GM23338 (cell line): ENCODE measurements at regions not wholly inside any gene's neighbourhood (a gene's known extent, or its start where the extent isn't known, plus 50 kb on each side); places are given as distances from the start of the nearest gene placed in this dataset.

Experiments used
- ATAC-seq: fragments of 200-7000 bp; cut with Tn5 transposase; 3 replicates; pipeline ENCODE4 v1.9.1; 2020
- DNase-seq: peaks from one replicate; pipeline ENCODE4 v3.0.0-alpha.2; 2015; ENCODE audit warnings: low spot score
- H2AFZ ChIP-seq: fragments of 200-600 bp; sonication (generic); 2 replicates; pipeline ENCODE4 v1.8.0; 2016; ENCODE audit warnings: antibody characterized with exemption, mild to moderate bottlenecking, moderate library complexity
- H3F3A ChIP-seq: fragments of 200-600 bp; sonication (generic); replicated peaks from 2 replicates; pipeline ENCODE4 v1.8.0; 2017; ENCODE audit warnings: antibody characterized with exemption, mixed run types, low read depth
- H3K27ac ChIP-seq: fragments of 200-600 bp; sonication (generic); 2 replicates; pipeline ENCODE4 v1.6.1; 2016; ENCODE audit warnings: low read depth
- H3K27me3 ChIP-seq: fragments of 200-600 bp; sonication (generic); 2 replicates; pipeline ENCODE4 v1.8.0; 2016; ENCODE audit warnings: mild to moderate bottlenecking, mixed run types, moderate library complexity; ENCODE audit not compliant: insufficient read depth
- H3K36me3 ChIP-seq: fragments of 200-600 bp; sonication (generic); 2 replicates; pipeline ENCODE4 v1.8.0; 2016; ENCODE audit warnings: mild to moderate bottlenecking; ENCODE audit not compliant: insufficient read depth
- H3K4me1 ChIP-seq: fragments of 200-600 bp; sonication (generic); 2 replicates; pipeline ENCODE4 v1.8.0; 2016; ENCODE audit warnings: mild to moderate bottlenecking, moderate library complexity; ENCODE audit not compliant: insufficient read depth
- H3K4me2 ChIP-seq: fragments of 200-600 bp; sonication (generic); 2 replicates; pipeline ENCODE4 v1.7.1; 2017; ENCODE audit warnings: mixed run types
- H3K4me3 ChIP-seq: fragments of 200-600 bp; sonication (generic); 2 replicates; pipeline ENCODE4 v1.6.1; 2016; ENCODE audit warnings: mixed run types
- H3K79me2 ChIP-seq: fragments of 200-600 bp; sonication (generic); replicated peaks from 2 replicates; pipeline ENCODE4 v1.8.0; 2017; ENCODE audit warnings: mild to moderate bottlenecking; ENCODE audit not compliant: insufficient read depth
- H3K9me2 ChIP-seq: fragments of 200-600 bp; sonication (generic); 2 replicates; pipeline ENCODE4 v1.8.0; 2017; ENCODE audit not compliant: insufficient read depth
- H4K20me1 ChIP-seq: fragments of 200-600 bp; sonication (generic); replicated peaks from 2 replicates; pipeline ENCODE4 v1.8.0; 2017; ENCODE audit warnings: mild to moderate bottlenecking; ENCODE audit not compliant: insufficient read depth
- H3K27ac Mint-ChIP-seq: 2 replicates; pipeline ENCODE4 v1.8.0; 2020; ENCODE audit warnings: inconsistent platforms, mild to moderate bottlenecking, moderate library complexity, mixed read lengths
- H3K27me3 Mint-ChIP-seq: 3 replicates; pipeline ENCODE4 v1.8.0; 2022; ENCODE audit warnings: low read depth, mild to moderate bottlenecking, moderate library complexity, mixed read lengths, inconsistent platforms; ENCODE audit not compliant: insufficient read depth, poor library complexity
- H3K36me3 Mint-ChIP-seq: 3 replicates; pipeline ENCODE4 v1.8.0; 2021; ENCODE audit warnings: low read depth, mild to moderate bottlenecking, inconsistent platforms, moderate library complexity, mixed read lengths
- H3K4me1 Mint-ChIP-seq: 3 replicates; pipeline ENCODE4 v1.8.0; 2020; ENCODE audit warnings: mild to moderate bottlenecking, inconsistent platforms, mixed read lengths
- H3K4me3 Mint-ChIP-seq: 3 replicates; pipeline ENCODE4 v1.8.0; 2021; ENCODE audit warnings: moderate library complexity, mild to moderate bottlenecking, inconsistent platforms, mixed read lengths
- H3K9me3 Mint-ChIP-seq: 3 replicates; pipeline ENCODE4 v1.8.0; 2020; ENCODE audit warnings: moderate library complexity, mild to moderate bottlenecking, inconsistent platforms, mixed read lengths
- CREB1 ChIP-seq: fragments of 250-450 bp; sonication (Bioruptor Pico); IDR thresholded peaks from 2 replicates; pipeline ENCODE4 v1.5.0; 2020; ENCODE audit warnings: low read depth, mild to moderate bottlenecking, moderate library complexity
- EZH2phosphoT487 ChIP-seq: fragments of 200-600 bp; sonication (generic); IDR thresholded peaks from one replicate; pipeline ENCODE4 v1.8.1; 2018; ENCODE audit warnings: antibody characterized with exemption; ENCODE audit not compliant: unreplicated experiment
- POLR2AphosphoS5 ChIP-seq: IDR thresholded peaks from 2 replicates; pipeline ENCODE4 v1.6.1; 2016; ENCODE audit warnings: antibody characterized with exemption, low read depth
- TF ChIP-seq, protein P1 (sequence below): fragments of 250-450 bp; sonication (Bioruptor Pico); IDR thresholded peaks from 2 replicates; pipeline ENCODE4 v1.5.0; 2020; ENCODE audit warnings: mild to moderate bottlenecking, moderate library complexity
- TF ChIP-seq, protein P2 (sequence below): IDR thresholded peaks from one replicate; pipeline ENCODE4 v1.6.1; 2018; ENCODE audit warnings: antibody characterized with exemption; ENCODE audit not compliant: unreplicated experiment
- TF ChIP-seq, protein P3 (sequence below), 2 experiments: fragments of 200-600 bp in 1 of 2; sonication (generic) in 1 of 2; conservative IDR thresholded peaks; 2 replicates each; pipeline versions ENCODE4 v1.5.1 to v1.6.1; 2016 to 2017; ENCODE audit warnings: antibody characterized with exemption in 2 of 2, low read depth in 2 of 2, mild to moderate bottlenecking in 2 of 2, moderate library complexity in 1 of 2

DNA sequence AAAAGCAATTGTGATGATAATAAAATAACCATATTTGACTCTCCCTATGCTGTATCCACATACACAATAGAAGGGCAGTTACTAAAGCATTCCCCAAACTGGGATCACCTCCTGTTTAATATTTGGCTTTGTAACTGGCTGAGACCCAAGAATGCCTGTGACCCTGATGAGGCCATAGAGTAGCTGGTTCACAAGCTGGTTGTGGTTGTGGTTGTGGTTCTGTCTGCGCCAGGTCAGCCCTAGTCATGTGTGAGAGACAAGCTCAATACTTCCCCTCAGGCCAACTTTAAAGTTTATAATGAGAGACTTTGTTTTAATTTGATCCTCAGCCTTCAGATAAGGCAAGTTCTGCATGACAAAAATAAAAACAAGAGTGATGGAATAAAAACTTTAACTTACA lies 209.9 kb downstream of the PARM1 start (continued):
- TF ChIP-seq, protein P1, sequence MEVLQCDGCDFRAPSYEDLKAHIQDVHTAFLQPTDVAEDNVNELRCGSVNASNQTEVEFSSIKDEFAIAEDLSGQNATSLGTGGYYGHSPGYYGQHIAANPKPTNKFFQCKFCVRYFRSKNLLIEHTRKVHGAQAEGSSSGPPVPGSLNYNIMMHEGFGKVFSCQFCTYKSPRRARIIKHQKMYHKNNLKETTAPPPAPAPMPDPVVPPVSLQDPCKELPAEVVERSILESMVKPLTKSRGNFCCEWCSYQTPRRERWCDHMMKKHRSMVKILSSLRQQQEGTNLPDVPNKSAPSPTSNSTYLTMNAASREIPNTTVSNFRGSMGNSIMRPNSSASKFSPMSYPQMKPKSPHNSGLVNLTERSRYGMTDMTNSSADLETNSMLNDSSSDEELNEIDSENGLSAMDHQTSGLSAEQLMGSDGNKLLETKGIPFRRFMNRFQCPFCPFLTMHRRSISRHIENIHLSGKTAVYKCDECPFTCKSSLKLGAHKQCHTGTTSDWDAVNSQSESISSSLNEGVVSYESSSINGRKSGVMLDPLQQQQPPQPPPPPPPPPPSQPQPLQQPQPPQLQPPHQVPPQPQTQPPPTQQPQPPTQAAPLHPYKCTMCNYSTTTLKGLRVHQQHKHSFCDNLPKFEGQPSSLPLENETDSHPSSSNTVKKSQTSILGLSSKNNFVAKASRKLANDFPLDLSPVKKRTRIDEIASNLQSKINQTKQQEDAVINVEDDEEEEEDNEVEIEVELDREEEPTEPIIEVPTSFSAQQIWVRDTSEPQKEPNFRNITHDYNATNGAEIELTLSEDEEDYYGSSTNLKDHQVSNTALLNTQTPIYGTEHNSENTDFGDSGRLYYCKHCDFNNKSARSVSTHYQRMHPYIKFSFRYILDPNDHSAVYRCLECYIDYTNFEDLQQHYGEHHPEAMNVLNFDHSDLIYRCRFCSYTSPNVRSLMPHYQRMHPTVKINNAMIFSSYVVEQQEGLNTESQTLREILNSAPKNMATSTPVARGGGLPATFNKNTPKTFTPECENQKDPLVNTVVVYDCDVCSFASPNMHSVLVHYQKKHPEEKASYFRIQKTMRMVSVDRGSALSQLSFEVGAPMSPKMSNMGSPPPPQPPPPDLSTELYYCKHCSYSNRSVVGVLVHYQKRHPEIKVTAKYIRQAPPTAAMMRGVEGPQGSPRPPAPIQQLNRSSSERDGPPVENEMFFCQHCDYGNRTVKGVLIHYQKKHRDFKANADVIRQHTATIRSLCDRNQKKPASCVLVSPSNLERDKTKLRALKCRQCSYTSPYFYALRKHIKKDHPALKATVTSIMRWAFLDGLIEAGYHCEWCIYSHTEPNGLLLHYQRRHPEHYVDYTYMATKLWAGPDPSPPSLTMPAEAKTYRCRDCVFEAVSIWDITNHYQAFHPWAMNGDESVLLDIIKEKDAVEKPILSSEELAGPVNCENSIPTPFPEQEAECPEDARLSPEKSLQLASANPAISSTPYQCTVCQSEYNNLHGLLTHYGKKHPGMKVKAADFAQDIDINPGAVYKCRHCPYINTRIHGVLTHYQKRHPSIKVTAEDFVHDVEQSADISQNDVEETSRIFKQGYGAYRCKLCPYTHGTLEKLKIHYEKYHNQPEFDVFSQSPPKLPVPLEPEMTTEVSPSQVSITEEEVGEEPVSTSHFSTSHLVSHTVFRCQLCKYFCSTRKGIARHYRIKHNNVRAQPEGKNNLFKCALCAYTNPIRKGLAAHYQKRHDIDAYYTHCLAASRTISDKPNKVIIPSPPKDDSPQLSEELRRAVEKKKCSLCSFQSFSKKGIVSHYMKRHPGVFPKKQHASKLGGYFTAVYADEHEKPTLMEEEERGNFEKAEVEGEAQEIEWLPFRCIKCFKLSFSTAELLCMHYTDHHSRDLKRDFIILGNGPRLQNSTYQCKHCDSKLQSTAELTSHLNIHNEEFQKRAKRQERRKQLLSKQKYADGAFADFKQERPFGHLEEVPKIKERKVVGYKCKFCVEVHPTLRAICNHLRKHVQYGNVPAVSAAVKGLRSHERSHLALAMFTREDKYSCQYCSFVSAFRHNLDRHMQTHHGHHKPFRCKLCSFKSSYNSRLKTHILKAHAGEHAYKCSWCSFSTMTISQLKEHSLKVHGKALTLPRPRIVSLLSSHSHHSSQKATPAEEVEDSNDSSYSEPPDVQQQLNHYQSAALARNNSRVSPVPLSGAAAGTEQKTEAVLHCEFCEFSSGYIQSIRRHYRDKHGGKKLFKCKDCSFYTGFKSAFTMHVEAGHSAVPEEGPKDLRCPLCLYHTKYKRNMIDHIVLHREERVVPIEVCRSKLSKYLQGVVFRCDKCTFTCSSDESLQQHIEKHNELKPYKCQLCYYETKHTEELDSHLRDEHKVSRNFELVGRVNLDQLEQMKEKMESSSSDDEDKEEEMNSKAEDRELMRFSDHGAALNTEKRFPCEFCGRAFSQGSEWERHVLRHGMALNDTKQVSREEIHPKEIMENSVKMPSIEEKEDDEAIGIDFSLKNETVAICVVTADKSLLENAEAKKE (CRISPR knock-in tag): no peak
- TF ChIP-seq, protein P2, sequence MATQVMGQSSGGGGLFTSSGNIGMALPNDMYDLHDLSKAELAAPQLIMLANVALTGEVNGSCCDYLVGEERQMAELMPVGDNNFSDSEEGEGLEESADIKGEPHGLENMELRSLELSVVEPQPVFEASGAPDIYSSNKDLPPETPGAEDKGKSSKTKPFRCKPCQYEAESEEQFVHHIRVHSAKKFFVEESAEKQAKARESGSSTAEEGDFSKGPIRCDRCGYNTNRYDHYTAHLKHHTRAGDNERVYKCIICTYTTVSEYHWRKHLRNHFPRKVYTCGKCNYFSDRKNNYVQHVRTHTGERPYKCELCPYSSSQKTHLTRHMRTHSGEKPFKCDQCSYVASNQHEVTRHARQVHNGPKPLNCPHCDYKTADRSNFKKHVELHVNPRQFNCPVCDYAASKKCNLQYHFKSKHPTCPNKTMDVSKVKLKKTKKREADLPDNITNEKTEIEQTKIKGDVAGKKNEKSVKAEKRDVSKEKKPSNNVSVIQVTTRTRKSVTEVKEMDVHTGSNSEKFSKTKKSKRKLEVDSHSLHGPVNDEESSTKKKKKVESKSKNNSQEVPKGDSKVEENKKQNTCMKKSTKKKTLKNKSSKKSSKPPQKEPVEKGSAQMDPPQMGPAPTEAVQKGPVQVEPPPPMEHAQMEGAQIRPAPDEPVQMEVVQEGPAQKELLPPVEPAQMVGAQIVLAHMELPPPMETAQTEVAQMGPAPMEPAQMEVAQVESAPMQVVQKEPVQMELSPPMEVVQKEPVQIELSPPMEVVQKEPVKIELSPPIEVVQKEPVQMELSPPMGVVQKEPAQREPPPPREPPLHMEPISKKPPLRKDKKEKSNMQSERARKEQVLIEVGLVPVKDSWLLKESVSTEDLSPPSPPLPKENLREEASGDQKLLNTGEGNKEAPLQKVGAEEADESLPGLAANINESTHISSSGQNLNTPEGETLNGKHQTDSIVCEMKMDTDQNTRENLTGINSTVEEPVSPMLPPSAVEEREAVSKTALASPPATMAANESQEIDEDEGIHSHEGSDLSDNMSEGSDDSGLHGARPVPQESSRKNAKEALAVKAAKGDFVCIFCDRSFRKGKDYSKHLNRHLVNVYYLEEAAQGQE: no peak
- TF ChIP-seq, protein P3, sequence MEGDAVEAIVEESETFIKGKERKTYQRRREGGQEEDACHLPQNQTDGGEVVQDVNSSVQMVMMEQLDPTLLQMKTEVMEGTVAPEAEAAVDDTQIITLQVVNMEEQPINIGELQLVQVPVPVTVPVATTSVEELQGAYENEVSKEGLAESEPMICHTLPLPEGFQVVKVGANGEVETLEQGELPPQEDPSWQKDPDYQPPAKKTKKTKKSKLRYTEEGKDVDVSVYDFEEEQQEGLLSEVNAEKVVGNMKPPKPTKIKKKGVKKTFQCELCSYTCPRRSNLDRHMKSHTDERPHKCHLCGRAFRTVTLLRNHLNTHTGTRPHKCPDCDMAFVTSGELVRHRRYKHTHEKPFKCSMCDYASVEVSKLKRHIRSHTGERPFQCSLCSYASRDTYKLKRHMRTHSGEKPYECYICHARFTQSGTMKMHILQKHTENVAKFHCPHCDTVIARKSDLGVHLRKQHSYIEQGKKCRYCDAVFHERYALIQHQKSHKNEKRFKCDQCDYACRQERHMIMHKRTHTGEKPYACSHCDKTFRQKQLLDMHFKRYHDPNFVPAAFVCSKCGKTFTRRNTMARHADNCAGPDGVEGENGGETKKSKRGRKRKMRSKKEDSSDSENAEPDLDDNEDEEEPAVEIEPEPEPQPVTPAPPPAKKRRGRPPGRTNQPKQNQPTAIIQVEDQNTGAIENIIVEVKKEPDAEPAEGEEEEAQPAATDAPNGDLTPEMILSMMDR (conservative IDR thresholded peaks at IDR 0.05; ENCODE audit: low read depth in 2 of 2): no peak

DNA sequence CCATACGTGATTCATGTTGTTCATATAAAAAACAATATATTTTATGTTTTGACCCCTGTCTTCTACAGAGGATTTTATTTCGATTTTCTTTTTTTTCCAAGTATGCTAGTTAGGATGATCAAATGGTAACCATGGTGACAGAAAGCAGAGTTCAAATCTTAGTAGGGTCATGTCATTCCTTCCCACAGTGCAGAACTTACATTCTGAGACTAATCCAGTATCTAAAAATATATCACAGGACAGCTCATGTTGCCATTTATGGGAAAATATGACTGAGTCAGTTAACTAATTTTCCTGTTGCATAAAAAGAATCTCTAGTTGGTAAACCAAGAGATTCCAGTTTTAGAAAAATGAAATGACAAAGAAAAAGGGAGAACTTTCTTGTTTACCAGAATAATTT lies 209.5 kb downstream of the PARM1 start:
- Histone ChIP-seq H3K9me2 (0 out of 2 replicates have a peak, but pooled peaks cover 6% of the 10 kb centered on the region), H3K27ac (no peak overlapping the region), H3K36me3 (no peaks in the 10 kb centered on the region), H3K79me2 (no peaks in the 10 kb centered on the region), H2AFZ (no peak overlapping the region), H4K20me1 (no peaks in the 10 kb centered on the region), H3F3A (no peaks in the 10 kb centered on the region), H3K4me1 (peaks cover 12% of the 10 kb centered on the region), H3K27me3 (no peaks in the 10 kb centered on the region), H3K4me2 (no peak overlapping the region), H3K4me3 (no peak overlapping the region)
- Mint-ChIP-seq H3K4me1 (peaks cover 12% of the 10 kb centered on the region), H3K9me3 (no peaks in the 10 kb centered on the region), H3K4me3 (no peak overlapping the region), H3K36me3 (no peaks in the 10 kb centered on the region), H3K27ac (no peak overlapping the region), H3K27me3 (no peaks in the 10 kb centered on the region)
- no peak for TF ChIP-seq POLR2AphosphoS5
- no peak for TF ChIP-seq EZH2phosphoT487
- TF ChIP-seq CREB1: no peak
- DNase-seq: no peak
- ATAC-seq: no peak
